A172 (cell line): ENCODE measurements at regions not wholly inside any gene's neighbourhood (a gene's known extent, or its start where the extent isn't known, plus 50 kb on each side); places are given as distances from the start of the nearest gene placed in this dataset.
"Not testable (repeated sequence)": the region's sequence is repeated elsewhere in the genome, so short reads cannot be mapped to it uniquely, and the experiment has no call there.

Experiments used
- DNase-seq: peaks from one replicate; pipeline ENCODE4 v3.0.0-alpha.2; 2015; ENCODE audit warnings: low spot score

GRCh38 chr2:208608122-208608835 lies 201.7 kb downstream of the PTH2R start:
- no peak for DNase-seq

- DNase-seq, result no peak
Observed at GRCh38 chr2:208609166-208609804, 202.7 kb downstream of the PTH2R start.

GRCh38 chr2:208615675-208616074 lies 209.1 kb downstream of the PTH2R start:
- not testable (repeated sequence) for DNase-seq

- DNase-seq, result no peak
Observed at GRCh38 chr2:208618220-208618619, 211.6 kb downstream of the PTH2R start.

GRCh38 chr2:208619993-208620392 lies 213.4 kb downstream of the PTH2R start:
- no peak for DNase-seq

GRCh38 chr2:208620487-208620978 lies 213.9 kb downstream of the PTH2R start:
- no peak for DNase-seq

GRCh38 chr2:208627110-208627884 lies 220.7 kb downstream of the PTH2R start:
- no peak for DNase-seq

GRCh38 chr2:208627916-208628315 lies 221.3 kb downstream of the PTH2R start:
- DNase-seq, result no peak

- DNase-seq, result no peak
Observed at GRCh38 chr2:208638059-208638458, 231.5 kb downstream of the PTH2R start.

GRCh38 chr2:208642125-208642779 lies 235.7 kb downstream of the PTH2R start:
- DNase-seq, result no peak

- no peak for DNase-seq
Observed at GRCh38 chr2:208643145-208643544, 236.6 kb downstream of the PTH2R start.

- no peak for DNase-seq
Observed at GRCh38 chr2:208645226-208645625, 238.6 kb downstream of the PTH2R start.

- no peak for DNase-seq
Observed at GRCh38 chr2:208648368-208648767, 241.8 kb downstream of the PTH2R start.

- no peak for DNase-seq
Observed at GRCh38 chr2:208653383-208653782, 246.8 kb downstream of the PTH2R start.

GRCh38 chr2:208654056-208654455 lies 247.5 kb downstream of the PTH2R start:
- DNase-seq, result no peak

- DNase-seq, result no peak
Observed at GRCh38 chr2:208657468-208657867, 250.9 kb downstream of the PTH2R start.

GRCh38 chr2:208669394-208669793 lies 262.8 kb downstream of the PTH2R start:
- DNase-seq, result no peak

- no peak for DNase-seq
Observed at GRCh38 chr2:208671284-208671683, 264.7 kb downstream of the PTH2R start.

GRCh38 chr2:208671886-208672680 lies 265.5 kb downstream of the PTH2R start:
- no peak for DNase-seq

- DNase-seq, result no peak
Observed at GRCh38 chr2:208673631-208674030, 267.0 kb downstream of the PTH2R start.

- no peak for DNase-seq
Observed at GRCh38 chr2:208674919-208675318, 268.3 kb downstream of the PTH2R start.
